Lung (tissue), 11 donors: ENCODE measurements at regions not wholly inside any gene's neighbourhood (a gene's known extent, or its start where the extent isn't known, plus 50 kb on each side); places are given as distances from the start of the nearest gene placed in this dataset.

Experiments used
- ATAC-seq: fragments of 200-7000 bp; cut with Tn5 transposase; one replicate; pipeline ENCODE4 v1.9.1; 2020; ENCODE audit warnings: moderate number of reproducible peaks; ENCODE audit not compliant: insufficient read depth, low FRiP score
- DNase-seq, 3 donors: peaks; one replicate each; pipeline ENCODE4 v3.0.0-alpha.2; 2013 to 2017
- H3K27ac ChIP-seq, 2 donors: one replicate each; pipeline ENCODE4 v1.5.1; 2013; ENCODE audit warnings: mild to moderate bottlenecking in 2 of 2, moderate library complexity in 2 of 2, control low read depth in 1 of 2, inconsistent platforms in 1 of 2, low read depth in 1 of 2, low read length in 1 of 2
- H3K27me3 ChIP-seq, 3 donors: one replicate each; pipeline ENCODE4 v1.5.1; 2013; ENCODE audit warnings: low read length in 2 of 3; ENCODE audit not compliant: control insufficient read depth in 3 of 3, insufficient read depth in 3 of 3
- H3K36me3 ChIP-seq, 4 donors: one replicate each; pipeline ENCODE4 v1.5.1; 2013; ENCODE audit warnings: low read length in 4 of 4, mild to moderate bottlenecking in 1 of 4, moderate library complexity in 1 of 4; ENCODE audit not compliant: control insufficient read depth in 4 of 4, insufficient read depth in 4 of 4
- H3K4me1 ChIP-seq, 5 donors: one replicate each; pipeline ENCODE4 v1.5.1; 2013; ENCODE audit warnings: low read length in 5 of 5, mild to moderate bottlenecking in 2 of 5, moderate library complexity in 1 of 5; ENCODE audit not compliant: control insufficient read depth in 5 of 5, insufficient read depth in 5 of 5
- H3K4me3 ChIP-seq: one replicate; pipeline ENCODE4 v1.5.1; 2013; ENCODE audit warnings: mild to moderate bottlenecking, control low read depth, moderate library complexity
- H3K9ac ChIP-seq, 2 donors: one replicate each; pipeline ENCODE4 v1.5.1; 2013; ENCODE audit warnings: low read length in 2 of 2, control low read depth in 1 of 2; ENCODE audit not compliant: insufficient read depth in 1 of 2
- H3K9me3 ChIP-seq, 4 donors: one replicate each; pipeline ENCODE4 v1.5.1; 2013; ENCODE audit warnings: low read length in 3 of 4, mild to moderate bottlenecking in 1 of 4, moderate library complexity in 1 of 4; ENCODE audit not compliant: control insufficient read depth in 4 of 4, insufficient read depth in 3 of 4
- CTCF ChIP-seq: IDR thresholded peaks from 2 replicates; pipeline ENCODE4 v1.5.1; 2012; ENCODE audit warnings: mild to moderate bottlenecking; ENCODE audit errors: control extremely low read depth, extremely low read depth
- WGBS, 2 donors: extraction: QIAGEN DNeasy Blood & Tissue Kit; methylation state at CpG; one replicate each; pipeline ENCODE4 v1.1.7; 2013; 5-methylcytosine and 5-hydroxymethylcytosine counted together
- donor health status: control.
- donor health status: control.
- donor health status: Bipolar disorder and iron deficiency.
- donor health status: healthy.
- donor health status: DM: yes; HTN: yes; CAD: no.

GRCh38 chr3:178186666-178187065, 349.6 kb upstream of the KCNMB2 start:
- Histone ChIP-seq H3K9me3 (peaks cover 0 to 2% (median 0%) of the 10 kb centered on the region in 4 donors), H3K4me3 (no peak overlapping the region), H3K27me3 (no peaks in the 10 kb centered on the region), H3K36me3 (no peaks in the 10 kb centered on the region), H3K4me1 (peaks cover 0 to 13% (median 3%) of the 10 kb centered on the region in 5 donors), H3K9ac (no peak overlapping the region), H3K27ac (no peak overlapping the region)
- no peak for TF ChIP-seq CTCF
- 89 to 99% methylated on average over 4 of the region's 4 CpGs for WGBS, 2 donors
- ATAC-seq (no peak), DNase-seq (no peak)

- peaks cover 0 to under 1% (median 0%) of the 10 kb centered on the region in 5 donors for H3K4me1 ChIP-seq
- H3K9me3 ChIP-seq, result no peaks in the 10 kb centered on the region
- H3K27ac ChIP-seq, result no peak overlapping the region
- ATAC-seq (no peak), DNase-seq (no peak)
- no peaks in the 10 kb centered on the region for H3K36me3 ChIP-seq
- H3K27me3 ChIP-seq, result no peaks in the 10 kb centered on the region
- 76 to 85% methylated on average over 3 of the region's 3 CpGs for WGBS, 2 donors
- H3K9ac ChIP-seq, result no peak overlapping the region
- TF ChIP-seq CTCF, result no peak
- no peak overlapping the region for H3K4me3 ChIP-seq
These were observed 346.4 kb upstream of the KCNMB2 start for GRCh38 chr3:178189854-178190253.

GRCh38 chr3:178193846-178194245, 342.4 kb upstream of the KCNMB2 start:
- Histone ChIP-seq H3K9ac (no peak overlapping the region), H3K27me3 (no peaks in the 10 kb centered on the region), H3K36me3 (no peaks in the 10 kb centered on the region), H3K9me3 (no peaks in the 10 kb centered on the region), H3K4me3 (no peak overlapping the region), H3K4me1 (peaks cover 0 to 12% (median 4%) of the 10 kb centered on the region in 5 donors), H3K27ac (no peak overlapping the region)
- DNase-seq (no peak), ATAC-seq (no peak)
- TF ChIP-seq CTCF, result no peak
- WGBS, 2 donors, result 24 to 26% methylated on average over 1 of the region's 1 CpG

GRCh38 chr3:178194539-178194938, 341.7 kb upstream of the KCNMB2 start:
- no peaks in the 10 kb centered on the region for H3K36me3 ChIP-seq
- no peak for DNase-seq
- no peak for TF ChIP-seq CTCF
- 76 to 92% methylated on average over 4 of the region's 4 CpGs for WGBS, 2 donors
- H3K4me3 ChIP-seq, result no peak overlapping the region
- no peaks in the 10 kb centered on the region for H3K9me3 ChIP-seq
- H3K4me1 ChIP-seq, result peaks cover 0 to 12% (median 4%) of the 10 kb centered on the region in 5 donors
- H3K27me3 ChIP-seq, result no peaks in the 10 kb centered on the region
- no peak for ATAC-seq
- H3K9ac ChIP-seq, result no peak overlapping the region
- no peak overlapping the region for H3K27ac ChIP-seq
